HG02870 (cell line): ENCODE measurements at regions not wholly inside any gene's neighbourhood (a gene's known extent, or its start where the extent isn't known, plus 50 kb on each side); places are given as distances from the start of the nearest gene placed in this dataset.
"Not testable (repeated sequence)": the region's sequence is repeated elsewhere in the genome, so short reads cannot be mapped to it uniquely, and the experiment has no call there.

Experiments used
- ATAC-seq: cut with Tn5 transposase; IDR thresholded peaks from one replicate; pipeline ENCODE4 v1.9.1; 2021; ENCODE audit warnings: mild to moderate bottlenecking, moderate library complexity; ENCODE audit not compliant: unreplicated experiment

GRCh38 chr7:24049296-24049695 is 234.7 kb upstream of the NPY start:
- no peak for ATAC-seq

GRCh38 chr7:24050991-24051560 is 232.9 kb upstream of the NPY start:
- no peak for ATAC-seq

GRCh38 chr7:24051651-24052050 is 232.3 kb upstream of the NPY start:
- ATAC-seq, result no peak

GRCh38 chr7:24052572-24053260 is 231.3 kb upstream of the NPY start:
- ATAC-seq, result no peak

GRCh38 chr7:24054236-24054635 is 229.8 kb upstream of the NPY start:
- no peak for ATAC-seq

GRCh38 chr7:24057243-24057642 is 226.7 kb upstream of the NPY start:
- no peak for ATAC-seq

GRCh38 chr7:24058953-24059352 is 225.0 kb upstream of the NPY start:
- ATAC-seq, result no peak

- ATAC-seq, result no peak
These were observed 224.2 kb upstream of the NPY start for GRCh38 chr7:24059775-24060174.

GRCh38 chr7:24063721-24064120 is 220.3 kb upstream of the NPY start:
- ATAC-seq, result no peak

- no peak for ATAC-seq
These were observed 214.2 kb upstream of the NPY start for GRCh38 chr7:24069751-24070150.

- no peak for ATAC-seq
These were observed 210.2 kb upstream of the NPY start for GRCh38 chr7:24073651-24074420.

- no peak for ATAC-seq
These were observed 208.6 kb upstream of the NPY start for GRCh38 chr7:24075426-24075810.

GRCh38 chr7:24082826-24083225 is 201.2 kb upstream of the NPY start:
- ATAC-seq, result no peak

- ATAC-seq, result no peak
These were observed 181.0 kb upstream of the NPY start for GRCh38 chr7:24102988-24103387.

GRCh38 chr7:24108906-24109376 is 175.0 kb upstream of the NPY start:
- ATAC-seq, result no peak

- ATAC-seq, result no peak
These were observed 173.9 kb upstream of the NPY start for GRCh38 chr7:24110056-24110455.

- no peak for ATAC-seq
These were observed 170.5 kb upstream of the NPY start for GRCh38 chr7:24113506-24113905.

- ATAC-seq, result no peak
These were observed 168.3 kb upstream of the NPY start for GRCh38 chr7:24115661-24116060.

GRCh38 chr7:24117903-24118499 is 166.0 kb upstream of the NPY start:
- not testable (repeated sequence) for ATAC-seq

- no peak for ATAC-seq
These were observed 164.1 kb upstream of the NPY start for GRCh38 chr7:24119852-24120251.

- ATAC-seq, result no peak
These were observed 160.9 kb upstream of the NPY start for GRCh38 chr7:24123076-24123475.

GRCh38 chr7:24125765-24126164 is 158.2 kb upstream of the NPY start:
- ATAC-seq, result no peak
